Endodermal cell (in vitro differentiated cells): ENCODE measurements at regions not wholly inside any gene's neighbourhood (a gene's known extent, or its start where the extent isn't known, plus 50 kb on each side); places are given as distances from the start of the nearest gene placed in this dataset.

Experiments used
- DNase-seq: peaks from one replicate; pipeline ENCODE4 v3.0.0-alpha.2; 2017
- H3K27ac ChIP-seq: 2 replicates; pipeline ENCODE4 v1.5.1; 2013; ENCODE audit warnings: mild to moderate bottlenecking, low read depth, low read length, moderate library complexity
- H3K27me3 ChIP-seq: 2 replicates; pipeline ENCODE4 v1.6.1; 2013; ENCODE audit warnings: mild to moderate bottlenecking, low read length, moderate library complexity; ENCODE audit not compliant: insufficient read depth, control insufficient read depth, poor library complexity, severe bottlenecking
- H3K36me3 ChIP-seq: 2 replicates; pipeline ENCODE4 v1.7.0; 2013; ENCODE audit warnings: mild to moderate bottlenecking, low read length, moderate library complexity; ENCODE audit not compliant: control insufficient read depth, insufficient read depth
- H3K4me1 ChIP-seq: one replicate; pipeline ENCODE4 v1.7.0; 2013; ENCODE audit warnings: low read length; ENCODE audit not compliant: control insufficient read depth, insufficient read depth
- H3K4me3 ChIP-seq: 2 replicates; pipeline ENCODE4 v1.5.1; 2013; ENCODE audit warnings: mild to moderate bottlenecking, low read length, moderate library complexity
- H3K9ac ChIP-seq: 2 replicates; pipeline ENCODE4 v1.6.1; 2013; ENCODE audit warnings: mild to moderate bottlenecking, low read length, moderate library complexity; ENCODE audit not compliant: poor library complexity, severe bottlenecking; ENCODE audit errors: extremely low read depth
- H3K9me3 ChIP-seq: 2 replicates; pipeline ENCODE4 v1.6.1; 2013; ENCODE audit warnings: mild to moderate bottlenecking, low read length, moderate library complexity; ENCODE audit not compliant: control insufficient read depth
- H3K27ac Mint-ChIP-seq: 2 replicates; pipeline ENCODE4 v1.8.0; 2020; ENCODE audit warnings: mixed read lengths
- H3K27me3 Mint-ChIP-seq: 2 replicates; pipeline ENCODE4 v1.8.0; 2021; ENCODE audit warnings: mild to moderate bottlenecking, mixed read lengths; ENCODE audit not compliant: insufficient read depth
- H3K36me3 Mint-ChIP-seq: 2 replicates; pipeline ENCODE4 v1.8.0; 2020; ENCODE audit warnings: low read depth, mixed read lengths
- H3K4me1 Mint-ChIP-seq: 2 replicates; pipeline ENCODE4 v1.8.0; 2020; ENCODE audit warnings: mixed read lengths
- H3K4me3 Mint-ChIP-seq: 2 replicates; pipeline ENCODE4 v1.8.0; 2020; ENCODE audit warnings: mild to moderate bottlenecking, moderate library complexity, mixed read lengths
- H3K9me3 Mint-ChIP-seq: 2 replicates; pipeline ENCODE4 v1.8.0; 2020; ENCODE audit warnings: mild to moderate bottlenecking, mixed read lengths
- CTCF ChIP-seq: fragments of 200-600 bp; sonication (generic); conservative IDR thresholded peaks from 2 replicates; pipeline ENCODE4 v1.5.0; 2021; ENCODE audit warnings: antibody characterized with exemption, mild to moderate bottlenecking
- WGBS, 2 experiments: methylation state at CpG; one replicate each; pipeline versions ENCODE4 v1.1.5 to v1.1.7; 2013; ENCODE audit warnings: missing lambda C conversion rate in 2 of 2, mixed read lengths in 1 of 2; ENCODE audit not compliant: insufficient coverage in 1 of 2, insufficient read length in 1 of 2; 5-methylcytosine and 5-hydroxymethylcytosine counted together

GRCh38 chr11:98952107-98952506 is 68.6 kb upstream of the CNTN5 start:
- H3K9me3 ChIP-seq: no peaks in the 10 kb centered on the region
- Mint-ChIP-seq H3K9me3 (no peaks in the 10 kb centered on the region), H3K4me3 (no peak overlapping the region), H3K36me3 (no peaks in the 10 kb centered on the region), H3K27ac (no peak overlapping the region), H3K27me3 (no peaks in the 10 kb centered on the region), H3K4me1 (no peaks in the 10 kb centered on the region)
- H3K4me1 ChIP-seq: no peaks in the 10 kb centered on the region
- H3K27ac ChIP-seq: no peak overlapping the region
- 96% methylated on average over 2 of the region's 2 CpGs; no CpG with 5 or more reads in 1 of the 2 experiments for WGBS, 2 experiments
- no peak for DNase-seq
- H3K36me3 ChIP-seq: no peaks in the 10 kb centered on the region
- no peak for TF ChIP-seq CTCF
- no peak overlapping the region for H3K9ac ChIP-seq
- H3K4me3 ChIP-seq: no peak overlapping the region
- H3K27me3 ChIP-seq: no peaks in the 10 kb centered on the region

- H3K36me3 Mint-ChIP-seq: no peaks in the 10 kb centered on the region
- Histone ChIP-seq H3K9ac (no peak overlapping the region), H3K4me3 (no peak overlapping the region), H3K9me3 (no peaks in the 10 kb centered on the region), H3K27ac (no peak overlapping the region), H3K36me3 (no peaks in the 10 kb centered on the region), H3K4me1 (no peaks in the 10 kb centered on the region), H3K27me3 (no peaks in the 10 kb centered on the region)
- TF ChIP-seq CTCF: no peak
- no peak overlapping the region for H3K4me3 Mint-ChIP-seq
- H3K27me3 Mint-ChIP-seq: no peaks in the 10 kb centered on the region
- no peak for DNase-seq
- no peaks in the 10 kb centered on the region for H3K9me3 Mint-ChIP-seq
- H3K4me1 Mint-ChIP-seq: no peaks in the 10 kb centered on the region
- 100% methylated on average over 1 of the region's 1 CpG; no CpG with 5 or more reads in 1 of the 2 experiments for WGBS, 2 experiments
- no peak overlapping the region for H3K27ac Mint-ChIP-seq
These were observed 65.2 kb upstream of the CNTN5 start for GRCh38 chr11:98955551-98955950.

- no peak overlapping the region for H3K4me3 ChIP-seq
- no peaks in the 10 kb centered on the region for H3K27me3 ChIP-seq
- H3K27ac Mint-ChIP-seq: no peak overlapping the region
- H3K4me1 Mint-ChIP-seq: no peaks in the 10 kb centered on the region
- H3K9me3 Mint-ChIP-seq: no peaks in the 10 kb centered on the region
- H3K27me3 Mint-ChIP-seq: no peaks in the 10 kb centered on the region
- H3K9me3 ChIP-seq: no peaks in the 10 kb centered on the region
- 95 to 97% methylated on average over 3 of the region's 3 CpGs for WGBS, 2 experiments
- H3K36me3 ChIP-seq: no peaks in the 10 kb centered on the region
- H3K36me3 Mint-ChIP-seq: no peaks in the 10 kb centered on the region
- no peak overlapping the region for H3K4me3 Mint-ChIP-seq
- no peak overlapping the region for H3K9ac ChIP-seq
- DNase-seq: no peak
- TF ChIP-seq CTCF: no peak
- no peaks in the 10 kb centered on the region for H3K4me1 ChIP-seq
- no peak overlapping the region for H3K27ac ChIP-seq
These were observed 56.6 kb upstream of the CNTN5 start for GRCh38 chr11:98964146-98964545.
